ENCODE measurements at regions not wholly inside any gene's neighbourhood (a gene's known extent, or its start where the extent isn't known, plus 50 kb on each side); places are given as distances from the start of the nearest gene placed in this dataset.

GRCh38 chr12:59005193-59005955, 85.1 kb upstream of the LRIG3 start:
- Histone ChIP-seq H3K4me2 (ENCODE audit: low read depth, low read length) (no peak overlapping the region), H3K4me1 (ENCODE audit: insufficient read depth, low read length) (no peaks in the 10 kb centered on the region), H3K9ac (ENCODE audit: insufficient read depth, low read depth, low read length) (no peak overlapping the region), H3K27ac (ENCODE audit: extremely low read length, insufficient read depth, low read length) (no peak overlapping the region), H3K27me3 (ENCODE audit: control insufficient read depth in 1 of 2, insufficient read depth in 2 of 2, low read length in 2 of 2) (no peaks in the 10 kb centered on the region), H4K20me1 (ENCODE audit: insufficient read depth, low read length) (no peaks in the 10 kb centered on the region), H3K79me2 (ENCODE audit: insufficient read depth, low read length) (no peaks in the 10 kb centered on the region), H2AFZ (ENCODE audit: low read length) (no peak overlapping the region), H3K4me3 (replicated peaks in 1 of 3; ENCODE audit: insufficient read depth in 1 of 3, low read depth in 2 of 3, low read length in 3 of 3) (no peak overlapping the region), H3K36me3 (replicated peaks in 1 of 2; ENCODE audit: control insufficient read depth in 1 of 2, insufficient read depth in 2 of 2, low read length in 2 of 2) (no peaks in the 10 kb centered on the region), H3K9me3 (ENCODE audit: low read length) (no peaks in the 10 kb centered on the region)
- DNase-seq (ENCODE audit: low spot score) (no peak), ATAC-seq (no peak), FAIRE-seq (no peak)
- TF ChIP-seq MAFK (conservative IDR thresholded peaks at IDR 0.05 in 1 of 2, IDR thresholded peaks at IDR 0.05 in 1 of 2; ENCODE audit: low read length in 2 of 2), result peak; percentile 78 to 93
- no peak for TF ChIP-seq EED (CRISPR knock-in tag; IDR thresholded peaks at IDR 0.05)
- peak; percentile 86 for TF ChIP-seq MAFF (IDR thresholded peaks at IDR 0.05; ENCODE audit: low read depth, low read length)
- ChIA-PET POLR2A (no interaction called here), CTCF (ENCODE audit: low intra/inter-chr PET ratio, low total read pairs) (no interaction called here)
- no TSS peak for BruUV-seq (replicated peaks)
- WGBS (ENCODE audit: low lambda C conversion rate), result 32% methylated on average over 4 of the region's 4 CpGs
- intact Hi-C loops (cut with micrococcal nuclease; ENCODE audit: unreplicated experiment) (no loop called here), in situ Hi-C loops (cut with HindIII; ENCODE audit: extremely low pct_ligation_motif_present, low pct_unique_long_range_greater_than_20kb) (no loop called here)

- CTCF ChIA-PET (ENCODE audit: low intra/inter-chr PET ratio, low total read pairs), result no interaction called here
- in situ Hi-C loops (cut with HindIII; ENCODE audit: extremely low pct_ligation_motif_present, low pct_unique_long_range_greater_than_20kb), result no loop called here
- TF ChIP-seq DNMT3B (CRISPR knock-in tag; conservative IDR thresholded peaks at IDR 0.05), result no peak
- no peak for TF ChIP-seq IKZF1 (IDR thresholded peaks at IDR 0.05)
- TF ChIP-seq SCMH1 (CRISPR knock-in tag; IDR thresholded peaks at IDR 0.05; ENCODE audit: borderline replicate concordance), result no peak
- no peak for TF ChIP-seq TGIF2 (CRISPR knock-in tag; IDR thresholded peaks at IDR 0.05)
- TF ChIP-seq PAWR (CRISPR knock-in tag; IDR thresholded peaks at IDR 0.05; ENCODE audit: borderline replicate concordance), result no peak
- no peak for TF ChIP-seq RFXAP (CRISPR knock-in tag; IDR thresholded peaks at IDR 0.05; ENCODE audit: borderline replicate concordance)
- no peak for TF ChIP-seq RBAK (CRISPR knock-in tag; IDR thresholded peaks at IDR 0.05)
- no peak for TF ChIP-seq ZNF326 (CRISPR knock-in tag; IDR thresholded peaks at IDR 0.05; ENCODE audit: borderline replicate concordance)
- no peak for TF ChIP-seq RNF2 (conservative IDR thresholded peaks at IDR 0.05; ENCODE audit: low read depth)
- no peak for TF ChIP-seq MIER3 (CRISPR knock-in tag; IDR thresholded peaks at IDR 0.05; ENCODE audit: borderline replicate concordance)
- TF ChIP-seq, protein P1, sequence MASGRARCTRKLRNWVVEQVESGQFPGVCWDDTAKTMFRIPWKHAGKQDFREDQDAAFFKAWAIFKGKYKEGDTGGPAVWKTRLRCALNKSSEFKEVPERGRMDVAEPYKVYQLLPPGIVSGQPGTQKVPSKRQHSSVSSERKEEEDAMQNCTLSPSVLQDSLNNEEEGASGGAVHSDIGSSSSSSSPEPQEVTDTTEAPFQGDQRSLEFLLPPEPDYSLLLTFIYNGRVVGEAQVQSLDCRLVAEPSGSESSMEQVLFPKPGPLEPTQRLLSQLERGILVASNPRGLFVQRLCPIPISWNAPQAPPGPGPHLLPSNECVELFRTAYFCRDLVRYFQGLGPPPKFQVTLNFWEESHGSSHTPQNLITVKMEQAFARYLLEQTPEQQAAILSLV (CRISPR knock-in tag; IDR thresholded peaks at IDR 0.05; ENCODE audit: borderline replicate concordance), result no peak
- no peak for TF ChIP-seq ZNF331 (CRISPR knock-in tag; IDR thresholded peaks at IDR 0.05)
- TF ChIP-seq NFKB2 (CRISPR knock-in tag; IDR thresholded peaks at IDR 0.05; ENCODE audit: borderline replicate concordance), result no peak
- no peak for TF ChIP-seq TERF1 (CRISPR knock-in tag; IDR thresholded peaks at IDR 0.05)
- no peak for TF ChIP-seq TEAD3 (CRISPR knock-in tag; optimal IDR thresholded peaks at IDR 0.05; ENCODE audit: borderline replicate concordance)
Observed at GRCh38 chr12:59004456-59004855, 84.2 kb upstream of the LRIG3 start.

More at GRCh38 chr12:59004456-59004855, 84.2 kb upstream of the LRIG3 start:
- 50% methylated on average over 2 of the region's 2 CpGs for WGBS (ENCODE audit: low lambda C conversion rate)
- POLR2A ChIA-PET, result no interaction called here
- Histone ChIP-seq H3K9me3 (ENCODE audit: low read length) (no peaks in the 10 kb centered on the region), H3K27ac (ENCODE audit: extremely low read length, insufficient read depth, low read length) (no peak overlapping the region), H3K4me3 (replicated peaks in 1 of 3; ENCODE audit: insufficient read depth in 1 of 3, low read depth in 2 of 3, low read length in 3 of 3) (no peak overlapping the region), H3K9ac (ENCODE audit: insufficient read depth, low read depth, low read length) (no peak overlapping the region), H3K4me1 (ENCODE audit: insufficient read depth, low read length) (no peaks in the 10 kb centered on the region), H3K4me2 (ENCODE audit: low read depth, low read length) (no peak overlapping the region), H2AFZ (ENCODE audit: low read length) (no peak overlapping the region), H3K79me2 (ENCODE audit: insufficient read depth, low read length) (no peaks in the 10 kb centered on the region), H3K27me3 (ENCODE audit: control insufficient read depth in 1 of 2, insufficient read depth in 2 of 2, low read length in 2 of 2) (no peaks in the 10 kb centered on the region), H4K20me1 (ENCODE audit: insufficient read depth, low read length) (no peaks in the 10 kb centered on the region), H3K36me3 (replicated peaks in 1 of 2; ENCODE audit: control insufficient read depth in 1 of 2, insufficient read depth in 2 of 2, low read length in 2 of 2) (no peaks in the 10 kb centered on the region)
- ATAC-seq, result no peak
- intact Hi-C loops (cut with micrococcal nuclease; ENCODE audit: unreplicated experiment), result no loop called here
- no TSS peak for BruUV-seq (replicated peaks)
- FAIRE-seq, result no peak
- no peak for DNase-seq (ENCODE audit: low spot score)

Measured in HepG2 (cell line).